Type B pancreatic cell (in vitro differentiated cells): ENCODE measurements at regions not wholly inside any gene's neighbourhood (a gene's known extent, or its start where the extent isn't known, plus 50 kb on each side); places are given as distances from the start of the nearest gene placed in this dataset.

Experiments used
- DNase-seq: peaks from one replicate; pipeline ENCODE4 v3.0.0; 2021; ENCODE audit warnings: mixed read lengths; ENCODE audit not compliant: unreplicated experiment; ENCODE audit errors: extremely low spot score
- H3K27ac Mint-ChIP-seq: 2 replicates; pipeline ENCODE4 v1.8.0; 2021; ENCODE audit warnings: mild to moderate bottlenecking, mixed read lengths
- H3K27me3 Mint-ChIP-seq: 2 replicates; pipeline ENCODE4 v1.8.0; 2021; ENCODE audit warnings: mixed read lengths
- H3K36me3 Mint-ChIP-seq: 2 replicates; pipeline ENCODE4 v1.8.0; 2021; ENCODE audit warnings: mixed read lengths
- H3K4me1 Mint-ChIP-seq: one replicate; pipeline ENCODE4 v1.8.0; 2021; ENCODE audit warnings: mixed read lengths; ENCODE audit not compliant: unreplicated experiment
- H3K4me3 Mint-ChIP-seq: 2 replicates; pipeline ENCODE4 v1.8.0; 2021; ENCODE audit warnings: mild to moderate bottlenecking, mixed read lengths
- H3K9me3 Mint-ChIP-seq: 2 replicates; pipeline ENCODE4 v1.8.0; 2021; ENCODE audit warnings: mixed read lengths
- CTCF ChIP-seq: fragments of 200-600 bp; sonication (generic); conservative IDR thresholded peaks from 2 replicates; pipeline ENCODE4 v1.5.0; 2021; ENCODE audit warnings: antibody characterized with exemption, mild to moderate bottlenecking

DNA sequence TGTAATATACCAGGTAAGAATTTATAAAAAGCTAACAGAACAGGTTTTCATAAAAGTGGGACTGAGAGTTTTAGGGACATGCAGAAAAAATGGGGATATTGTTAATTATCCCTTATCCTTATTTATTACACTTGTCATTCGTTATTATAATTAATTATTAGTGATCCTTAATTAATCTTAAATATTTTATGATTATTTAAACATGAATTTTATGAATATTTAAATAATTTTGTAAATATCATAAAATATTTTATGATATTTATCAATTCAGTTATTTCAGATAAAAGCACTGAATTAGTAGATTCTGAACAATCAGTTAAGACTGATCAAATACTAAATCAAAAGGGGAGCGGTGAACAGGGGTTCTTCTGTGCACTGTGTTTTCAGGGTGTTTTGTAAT lies 300.1 kb downstream of the PAX1 start:
- H3K36me3 Mint-ChIP-seq = no peaks in the 10 kb centered on the region
- H3K4me3 Mint-ChIP-seq = no peak overlapping the region
- H3K27me3 Mint-ChIP-seq = peaks cover 11% of the 10 kb centered on the region
- no peak overlapping the region for H3K27ac Mint-ChIP-seq
- H3K4me1 Mint-ChIP-seq = no peaks in the 10 kb centered on the region
- TF ChIP-seq CTCF = no peak
- H3K9me3 Mint-ChIP-seq = no peaks in the 10 kb centered on the region
- no peak for DNase-seq

- no peak overlapping the region for H3K4me3 Mint-ChIP-seq
- H3K27ac Mint-ChIP-seq = no peak overlapping the region
- H3K36me3 Mint-ChIP-seq = no peaks in the 10 kb centered on the region
- H3K9me3 Mint-ChIP-seq = no peaks in the 10 kb centered on the region
- no peaks in the 10 kb centered on the region for H3K4me1 Mint-ChIP-seq
- peaks cover 11% of the 10 kb centered on the region for H3K27me3 Mint-ChIP-seq
- DNase-seq = no peak
- no peak for TF ChIP-seq CTCF
Measured at GRCh38 chr20:22004946-22005345, 299.5 kb downstream of the PAX1 start.

DNA sequence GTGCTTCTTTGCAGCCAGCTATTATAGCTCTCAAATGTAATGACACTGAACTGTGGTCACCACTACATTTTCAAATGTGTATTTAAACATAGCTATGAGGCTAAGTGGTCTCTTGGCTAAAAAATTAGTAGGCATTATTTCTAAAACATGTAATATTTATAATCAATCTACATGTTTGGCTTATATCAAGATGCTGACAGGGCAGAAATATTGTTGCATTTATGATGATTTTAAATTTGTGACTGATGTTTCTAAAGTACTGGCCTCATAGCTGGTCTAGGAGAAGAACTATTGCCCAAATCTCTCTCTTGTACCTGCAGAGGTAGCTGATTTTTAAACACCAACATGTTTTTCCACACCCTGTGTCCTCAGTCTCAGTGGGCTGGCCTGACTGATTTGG lies 298.2 kb downstream of the PAX1 start:
- no peak for TF ChIP-seq CTCF
- no peaks in the 10 kb centered on the region for H3K9me3 Mint-ChIP-seq

GRCh38 chr20:22001886-22002285 lies 296.4 kb downstream of the PAX1 start:
- H3K36me3 Mint-ChIP-seq = no peaks in the 10 kb centered on the region
- H3K27me3 Mint-ChIP-seq = peaks cover 11% of the 10 kb centered on the region
- H3K4me1 Mint-ChIP-seq = no peaks in the 10 kb centered on the region
- no peak overlapping the region for H3K4me3 Mint-ChIP-seq
- no peak for TF ChIP-seq CTCF
- no peaks in the 10 kb centered on the region for H3K9me3 Mint-ChIP-seq
- DNase-seq = no peak
- no peak overlapping the region for H3K27ac Mint-ChIP-seq

More for the DNA sequence above, 298.2 kb downstream of the PAX1 start:
- H3K27ac Mint-ChIP-seq = no peak overlapping the region
- DNase-seq = no peak
- H3K36me3 Mint-ChIP-seq = no peaks in the 10 kb centered on the region
- no peaks in the 10 kb centered on the region for H3K4me1 Mint-ChIP-seq
- H3K27me3 Mint-ChIP-seq = peaks cover 11% of the 10 kb centered on the region
- H3K4me3 Mint-ChIP-seq = no peak overlapping the region

DNA sequence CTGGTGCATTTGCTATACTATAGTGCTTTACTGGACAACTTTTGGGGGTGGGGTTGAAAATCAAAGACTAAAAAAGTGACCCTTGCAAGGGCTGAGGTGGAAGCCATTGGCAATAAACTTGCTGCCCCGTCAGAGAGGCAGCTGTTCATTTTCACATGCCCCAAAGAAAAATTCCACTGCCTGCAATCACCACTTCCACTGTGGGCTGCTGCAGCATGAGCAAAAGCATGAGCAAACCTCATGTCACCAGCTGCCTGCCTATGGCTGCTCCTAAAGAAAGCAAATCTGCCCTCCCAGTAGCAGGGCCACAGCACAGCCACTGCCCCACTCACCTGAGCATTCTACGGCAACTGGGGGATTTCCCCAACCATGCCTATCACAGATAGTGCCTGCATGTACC lies 290.0 kb downstream of the PAX1 start:
- no peak for TF ChIP-seq CTCF
- Mint-ChIP-seq H3K27ac (no peak overlapping the region), H3K4me1 (no peaks in the 10 kb centered on the region), H3K36me3 (no peaks in the 10 kb centered on the region), H3K9me3 (no peaks in the 10 kb centered on the region), H3K27me3 (peaks cover 3% of the 10 kb centered on the region), H3K4me3 (no peak overlapping the region)
- DNase-seq = no peak

DNA sequence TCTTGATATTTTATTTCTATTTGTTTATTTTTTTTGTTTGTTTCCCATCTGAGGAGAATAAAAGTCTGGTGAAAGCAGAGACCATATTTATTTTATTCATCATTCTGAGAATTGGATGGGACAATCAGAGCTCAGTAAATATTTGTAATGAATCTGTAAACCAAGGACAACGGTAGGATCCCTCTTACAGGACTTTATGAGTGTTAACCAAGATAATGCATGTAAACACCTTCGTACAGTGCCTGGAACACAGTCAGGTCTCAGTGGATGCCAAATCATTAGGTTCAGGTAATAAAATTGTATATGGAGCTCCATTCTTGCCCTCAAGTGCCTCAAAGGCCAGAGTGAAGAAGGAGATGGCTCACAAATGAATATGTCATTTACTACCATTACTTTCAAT lies 288.7 kb downstream of the PAX1 start:
- Mint-ChIP-seq H3K27me3 (peaks cover 3% of the 10 kb centered on the region), H3K9me3 (no peaks in the 10 kb centered on the region), H3K4me3 (no peak overlapping the region), H3K4me1 (no peaks in the 10 kb centered on the region), H3K36me3 (no peaks in the 10 kb centered on the region), H3K27ac (no peak overlapping the region)
- no peak for DNase-seq
- TF ChIP-seq CTCF = no peak
